GM12878 (cell line): ENCODE measurements at regions not wholly inside any gene's neighbourhood (a gene's known extent, or its start where the extent isn't known, plus 50 kb on each side); places are given as distances from the start of the nearest gene placed in this dataset.

Experiments used
- CBX3 ChIP-seq: fragments of 200-600 bp; sonication (generic); IDR thresholded peaks from 2 replicates; pipeline ENCODE4 v1.6.1; 2016; ENCODE audit warnings: low read depth, borderline replicate concordance
- HDAC2 ChIP-seq: fragments of 200-600 bp; sonication (generic); IDR thresholded peaks from 2 replicates; pipeline ENCODE4 v1.6.1; 2017
- POLR2A ChIP-seq: IDR thresholded peaks from 2 replicates; pipeline ENCODE4 v1.6.1; 2011; ENCODE audit warnings: low read depth, mild to moderate bottlenecking, low read length
- POLR2AphosphoS2 ChIP-seq: IDR thresholded peaks from 2 replicates; pipeline ENCODE4 v1.6.1; 2011; ENCODE audit warnings: low read depth, mild to moderate bottlenecking, low read length, improper control_type of control experiment, moderate library complexity
- RAD51 ChIP-seq: fragments of 450-650 bp; IDR thresholded peaks from 2 replicates; pipeline ENCODE4 v1.6.1; 2016; ENCODE audit warnings: moderate library complexity, mild to moderate bottlenecking, inconsistent platforms
- RCOR1 ChIP-seq: conservative IDR thresholded peaks from 2 replicates; pipeline ENCODE4 v1.6.1; 2012; ENCODE audit warnings: low read depth, low read length, improper control_type of control experiment
- SREBF1 ChIP-seq: IDR thresholded peaks from 2 replicates; pipeline ENCODE4 v1.6.1; 2012; ENCODE audit warnings: mild to moderate bottlenecking, low read length
- SUZ12 ChIP-seq: fragments of 200-600 bp; sonication (generic); IDR thresholded peaks from one replicate; pipeline ENCODE4 v1.6.1; 2018; ENCODE audit warnings: antibody characterized with exemption, mild to moderate bottlenecking; ENCODE audit not compliant: unreplicated experiment

- TF ChIP-seq CBX3 (no peak), POLR2AphosphoS2 (no peak), HDAC2 (no peak), RCOR1 (no peak), SUZ12 (no peak), SREBF1 (no peak), RAD51 (no peak), POLR2A (no peak)
Observed at GRCh38 chr1:36625253-36625934, 142.7 kb upstream of the CSF3R start.
